ENCODE measurements at regions not wholly inside any gene's neighbourhood (a gene's known extent, or its start where the extent isn't known, plus 50 kb on each side); places are given as distances from the start of the nearest gene placed in this dataset.
A peak's percentile ranks its signal among the peaks of the same experiment; 100 is the strongest.

- DNase-seq (ENCODE audit: low read depth): no peak
These were observed 1077.8 kb downstream of the ARAP2 start for GRCh38 chr4:35166466-35166865.

- DNase-seq (ENCODE audit: low read depth): no peak
These were observed 1076.9 kb downstream of the ARAP2 start for GRCh38 chr4:35167385-35167784.

GRCh38 chr4:35175487-35175886, 1068.8 kb downstream of the ARAP2 start:
- no peak for DNase-seq (ENCODE audit: low read depth)

GRCh38 chr4:35175894-35176293, 1068.4 kb downstream of the ARAP2 start:
- no peak for DNase-seq (ENCODE audit: low read depth)

GRCh38 chr4:35182451-35182850, 1061.9 kb downstream of the ARAP2 start:
- DNase-seq (ENCODE audit: low read depth): no peak

- DNase-seq (ENCODE audit: low read depth): no peak
These were observed 1054.2 kb downstream of the ARAP2 start for GRCh38 chr4:35189988-35190613.

- no peak for DNase-seq (ENCODE audit: low read depth)
These were observed 1042.9 kb downstream of the ARAP2 start for GRCh38 chr4:35201403-35201802.

- DNase-seq (ENCODE audit: low read depth): no peak
These were observed 1027.7 kb downstream of the ARAP2 start for GRCh38 chr4:35216636-35217035.

- DNase-seq (ENCODE audit: low read depth): no peak
These were observed 1027.0 kb downstream of the ARAP2 start for GRCh38 chr4:35217331-35217730.

GRCh38 chr4:35228313-35228712, 1016.0 kb downstream of the ARAP2 start:
- DNase-seq (ENCODE audit: low read depth): no peak

- no peak for DNase-seq (ENCODE audit: low read depth)
These were observed 1015.3 kb downstream of the ARAP2 start for GRCh38 chr4:35229021-35229420.

GRCh38 chr4:35237924-35238323, 1006.4 kb downstream of the ARAP2 start:
- DNase-seq (ENCODE audit: low read depth): no peak

- no peak for DNase-seq (ENCODE audit: low read depth)
These were observed 1005.5 kb downstream of the ARAP2 start for GRCh38 chr4:35238793-35239192.

- DNase-seq (ENCODE audit: low read depth): no peak
These were observed 997.8 kb downstream of the ARAP2 start for GRCh38 chr4:35246493-35246892.

- DNase-seq (ENCODE audit: low read depth): no peak
These were observed 997.3 kb downstream of the ARAP2 start for GRCh38 chr4:35247047-35247446.

- no peak for DNase-seq (ENCODE audit: low read depth)
These were observed 994.0 kb downstream of the ARAP2 start for GRCh38 chr4:35250331-35250730.

- DNase-seq (ENCODE audit: low read depth): peak; percentile 13
These were observed 993.6 kb downstream of the ARAP2 start for GRCh38 chr4:35250761-35251160.

- DNase-seq (ENCODE audit: low read depth): no peak
These were observed 992.2 kb downstream of the ARAP2 start for GRCh38 chr4:35252071-35252470.

- DNase-seq (ENCODE audit: low read depth): peak; percentile 1
These were observed 991.4 kb downstream of the ARAP2 start for GRCh38 chr4:35252866-35253265.

- no peak for DNase-seq (ENCODE audit: low read depth)
These were observed 991.0 kb downstream of the ARAP2 start for GRCh38 chr4:35253331-35253730.

- no peak for DNase-seq (ENCODE audit: low read depth)
These were observed 957.9 kb downstream of the ARAP2 start for GRCh38 chr4:35286434-35286833.

GRCh38 chr4:35300996-35301774, 943.1 kb downstream of the ARAP2 start:
- no peak for DNase-seq (ENCODE audit: low read depth)

GRCh38 chr4:35315419-35315818, 928.9 kb downstream of the ARAP2 start:
- DNase-seq (ENCODE audit: low read depth): no peak

Measured in renal cortical epithelial cell (primary cell).